B cell (primary cell): ENCODE measurements at regions not wholly inside any gene's neighbourhood (a gene's known extent, or its start where the extent isn't known, plus 50 kb on each side); places are given as distances from the start of the nearest gene placed in this dataset.
"Not testable (repeated sequence)": the region's sequence is repeated elsewhere in the genome, so short reads cannot be mapped to it uniquely, and the experiment has no call there.

Experiments
- ATAC-seq: fragments of 200-7000 bp; cut with Tn5 transposase; one replicate; pipeline ENCODE4 v1.10.0; 2021; ENCODE audit warnings: low read depth, mild to moderate bottlenecking, moderate number of reproducible peaks, moderate library complexity
- CTCF ChIA-PET: fragments of 350-600 bp; sonication (Branson Sonifier 250); formaldehyde crosslinking; loops from one replicate; lab custom pipeline; 2021; ENCODE audit warnings: antibody characterized with exemption, inconsistent platforms; lab: Charles Lee
- POLR2A ChIA-PET: fragments of 350-600 bp; sonication (Branson Sonifier 250); formaldehyde crosslinking; loops from one replicate; lab custom pipeline; 2021; ENCODE audit warnings: antibody characterized with exemption; lab: Charles Lee
- DNase-seq: peaks from one replicate; pipeline ENCODE4 v3.0.0; 2013
- H2AFZ ChIP-seq: 2 replicates; pipeline ENCODE4 v1.6.1; 2012; ENCODE audit warnings: mild to moderate bottlenecking, low read depth, low read length; ENCODE audit not compliant: insufficient read depth, poor library complexity, severe bottlenecking
- H3K27ac ChIP-seq, 2 donors: 1 replicate in 1 of 2; 2 replicates in 1 of 2; pipeline ENCODE4 v1.5.1; 2012 to 2013; ENCODE audit warnings: low read length in 2 of 2, mild to moderate bottlenecking in 2 of 2, moderate library complexity in 1 of 2
- H3K27me3 ChIP-seq, 4 experiments: fragments of 200-600 bp in 1 of 4; sonication (generic) in 1 of 4; replicated peaks in 1 of 4; 1 replicate in 2 of 4; 2 replicates in 2 of 4; pipeline versions ENCODE4 v1.6.1 to v1.7.0; 2013 to 2016; ENCODE audit warnings: low read length in 3 of 4, mild to moderate bottlenecking in 2 of 4, mixed read lengths in 1 of 4, moderate library complexity in 1 of 4; ENCODE audit not compliant: insufficient read depth in 4 of 4, control insufficient read depth in 3 of 4; ENCODE audit errors: control extremely low read depth in 1 of 4
- H3K36me3 ChIP-seq, 2 experiments: replicated peaks in 1 of 2; 1 replicate in 1 of 2; 2 replicates in 1 of 2; pipeline versions ENCODE4 v1.6.1 to v1.7.1; 2013; ENCODE audit warnings: low read length in 1 of 2; ENCODE audit not compliant: insufficient read depth in 2 of 2, control insufficient read depth in 1 of 2; ENCODE audit errors: control extremely low read depth in 1 of 2, extremely low read depth in 1 of 2
- H3K4me1 ChIP-seq, 2 donors: fragments of 200-600 bp in 1 of 2; sonication (generic) in 1 of 2; 1 replicate in 1 of 2; 2 replicates in 1 of 2; pipeline versions ENCODE4 v1.5.1 to v1.6.1; 2013 to 2017; ENCODE audit warnings: low read length in 2 of 2; ENCODE audit not compliant: control insufficient read depth in 2 of 2, insufficient read depth in 2 of 2
- H3K4me2 ChIP-seq: replicated peaks from 2 replicates; pipeline ENCODE3; 2012; ENCODE audit warnings: mild to moderate bottlenecking, low read depth, low read length; ENCODE audit not compliant: poor library complexity, severe bottlenecking
- H3K4me3 ChIP-seq, 5 experiments: fragments of 200-600 bp in 1 of 5; sonication (generic) in 1 of 5; 1 replicate in 3 of 5; 2 replicates in 2 of 5; pipeline versions ENCODE4 v1.5.1 to v1.7.0; 2011 to 2016; ENCODE audit warnings: low read length in 4 of 5, mild to moderate bottlenecking in 4 of 5, low read depth in 2 of 5, control low read depth in 1 of 5, moderate library complexity in 1 of 5; ENCODE audit not compliant: insufficient read depth in 1 of 5; ENCODE audit errors: control extremely low read depth in 1 of 5, extremely low read depth in 1 of 5
- H3K79me2 ChIP-seq: fragments of 200-600 bp; sonication (generic); one replicate; pipeline ENCODE4 v1.6.0; 2016; ENCODE audit warnings: low read length; ENCODE audit not compliant: control insufficient read depth, insufficient read depth
- H3K9ac ChIP-seq: fragments of 200-600 bp; sonication (generic); 2 replicates; pipeline ENCODE4 v1.6.1; 2017; ENCODE audit warnings: mild to moderate bottlenecking, low read length, moderate library complexity
- H3K9me3 ChIP-seq, 3 donors: one replicate each; pipeline versions ENCODE4 v1.6.1 to v1.7.1; 2013; ENCODE audit warnings: low read length in 2 of 3; ENCODE audit not compliant: control insufficient read depth in 2 of 3, insufficient read depth in 1 of 3; ENCODE audit errors: control extremely low read depth in 1 of 3
- H4K20me1 ChIP-seq: 2 replicates; pipeline ENCODE4 v1.6.0; 2012; ENCODE audit warnings: mild to moderate bottlenecking, low read length; ENCODE audit not compliant: insufficient read depth, control insufficient read depth, poor library complexity, severe bottlenecking
- H3K27ac Mint-ChIP-seq: one replicate; pipeline ENCODE4 v1.8.0; 2021; ENCODE audit warnings: mixed read lengths
- H3K27me3 Mint-ChIP-seq: one replicate; pipeline ENCODE4 v1.8.0; 2021; ENCODE audit warnings: mixed read lengths
- H3K4me1 Mint-ChIP-seq: one replicate; pipeline ENCODE4 v1.8.0; 2021; ENCODE audit warnings: mixed read lengths
- H3K4me3 Mint-ChIP-seq: one replicate; pipeline ENCODE4 v1.8.0; 2021; ENCODE audit warnings: mixed read lengths
- H3K9me3 Mint-ChIP-seq: one replicate; pipeline ENCODE4 v1.8.0; 2022; ENCODE audit warnings: mixed read lengths; ENCODE audit not compliant: insufficient read depth
- CTCF ChIP-seq: fragments of 200-600 bp; IDR thresholded peaks from one replicate; pipeline ENCODE4 v1.8.0; 2022; ENCODE audit warnings: antibody characterized with exemption, mild to moderate bottlenecking
- EZH2 ChIP-seq: IDR thresholded peaks from 2 replicates; pipeline ENCODE4 v1.6.1; 2012; ENCODE audit warnings: borderline replicate concordance, low read depth, mild to moderate bottlenecking, moderate library complexity, low read length; ENCODE audit not compliant: insufficient read depth, poor library complexity, severe bottlenecking
- WGBS: methylation state at CpG from one replicate; pipeline ENCODE4 v1.1.5; 2013; ENCODE audit warnings: missing lambda C conversion rate; ENCODE audit not compliant: insufficient coverage; 5-methylcytosine and 5-hydroxymethylcytosine counted together
- intact Hi-C: fragments of 100-400 bp; cut with micrococcal nuclease; formaldehyde crosslinking; loops from one replicate; pipeline ENCODE4 v1.10.0; 2022

- H2AFZ ChIP-seq, CTCF ChIA-PET, intact Hi-C loops, H3K27me3 ChIP-seq, H3K27ac ChIP-seq, H4K20me1 ChIP-seq, H3K4me1 Mint-ChIP-seq, H3K4me3 Mint-ChIP-seq, H3K4me2 ChIP-seq, H3K36me3 ChIP-seq, H3K27me3 Mint-ChIP-seq, H3K79me2 ChIP-seq, H3K4me1 ChIP-seq, H3K4me3 ChIP-seq, H3K27ac Mint-ChIP-seq, POLR2A ChIA-PET, ATAC-seq, H3K9me3 Mint-ChIP-seq, DNase-seq, H3K9ac ChIP-seq: not testable (repeated sequence)
- WGBS, result no CpG with 5 or more reads among the region's 2 CpGs
- peaks cover 0 to 19% (median 0%) of the 10 kb centered on the region in 3 donors for H3K9me3 ChIP-seq
Observed at GRCh38 chr20:30164389-30164788, 1093.1 kb upstream of the DEFB115 start.

DNA sequence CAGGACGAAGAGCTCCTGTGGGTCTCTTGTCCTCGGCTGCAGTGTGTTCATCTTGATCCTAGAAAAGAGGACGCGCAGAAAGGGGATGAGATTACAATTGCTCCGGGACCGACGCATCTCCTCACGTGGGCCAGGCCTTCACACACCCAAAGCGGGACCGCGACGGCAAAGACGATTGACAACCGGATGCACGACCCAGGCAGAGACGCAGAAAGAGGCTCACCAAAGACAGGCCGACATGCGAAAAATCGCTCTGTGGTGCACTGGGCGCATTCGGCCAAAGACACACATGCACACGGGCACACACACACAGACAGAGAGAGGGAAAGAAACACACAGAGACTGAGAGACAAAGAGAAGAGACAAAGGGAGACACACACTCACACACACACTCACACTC is 1089.9 kb upstream of the DEFB115 start:
- 94% methylated on average over 22 of the region's 22 CpGs for WGBS
- Histone ChIP-seq H4K20me1 (no peaks in the 10 kb centered on the region), H2AFZ (no peak overlapping the region), H3K27ac (no peak overlapping the region), H3K4me3 (no peak overlapping the region), H3K27me3 (no peaks in the 10 kb centered on the region), H3K36me3 (no peaks in the 10 kb centered on the region), H3K9ac (no peak overlapping the region), H3K9me3 (peaks cover 0 to 19% (median 0%) of the 10 kb centered on the region in 3 donors), H3K79me2 (no peaks in the 10 kb centered on the region), H3K4me1 (no peaks in the 10 kb centered on the region), H3K4me2 (no peak overlapping the region)
- Mint-ChIP-seq H3K27me3 (no peaks in the 10 kb centered on the region), H3K27ac (no peak overlapping the region), H3K9me3 (no peaks in the 10 kb centered on the region), H3K4me3 (no peak overlapping the region), H3K4me1 (no peaks in the 10 kb centered on the region)
- POLR2A ChIA-PET, result no interaction called here
- ATAC-seq (no peak), DNase-seq (no peak)
- intact Hi-C loops, result no loop called here
- CTCF ChIA-PET, result no interaction called here
- TF ChIP-seq EZH2 (no peak), CTCF (no peak)
